ENCODE measurements at regions not wholly inside any gene's neighbourhood (a gene's known extent, or its start where the extent isn't known, plus 50 kb on each side); places are given as distances from the start of the nearest gene placed in this dataset.
"Not testable (repeated sequence)": the region's sequence is repeated elsewhere in the genome, so short reads cannot be mapped to it uniquely, and the experiment has no call there.

- H3K79me2 ChIP-seq (ENCODE audit: insufficient read depth, low read length): peaks cover 86% of the 10 kb centered on the region
- H3K4me3 Mint-ChIP-seq: no peak overlapping the region
Measured at GRCh38 chr6:11373208-11373607, 140.7 kb upstream of the NEDD9 start.

GRCh38 chr6:11372186-11372790 is 139.8 kb upstream of the NEDD9 start:
- H3K9me3 ChIP-seq (replicated peaks in 1 of 2; ENCODE audit: control insufficient read depth in 1 of 2, insufficient read depth in 1 of 2, low read length in 2 of 2); H3K27me3 Mint-ChIP-seq (ENCODE audit: low read depth in 3 of 3); H2AFZ ChIP-seq (ENCODE audit: insufficient read depth, low read depth, low read length, poor library complexity, severe bottlenecking); intact Hi-C loops (cut with micrococcal nuclease); H3K9me3 Mint-ChIP-seq; H3K27me3 ChIP-seq (ENCODE audit: control insufficient read depth in 2 of 2, insufficient read depth in 2 of 2, low read length in 2 of 2); H4K20me1 ChIP-seq (ENCODE audit: insufficient read depth, low read length); H3K36me3 ChIP-seq (replicated peaks in 1 of 2; ENCODE audit: control insufficient read depth in 1 of 2, insufficient read depth in 2 of 2, low read length in 2 of 2); H3K9ac ChIP-seq (ENCODE audit: insufficient read depth, low read length, poor library complexity, severe bottlenecking): not testable (repeated sequence)
- Mint-ChIP-seq H3K4me3 (peak overlapping the region in 1 of 2 donors; percentile 69), H3K36me3 (peaks cover 43 to 48% of the 10 kb centered on the region in 2 donors), H3K4me1 (peaks cover 81% of the 10 kb centered on the region), H3K27ac (peak overlapping the region; percentile 77 to 97 (median 95))
- Histone ChIP-seq H3K4me1 (ENCODE audit: control insufficient read depth in 1 of 2, insufficient read depth in 2 of 2, low read length in 2 of 2) (peaks cover 81 to 87% of the 10 kb centered on the region in 2 donors), H3K4me3 (replicated peaks in 1 of 3; ENCODE audit: low read depth in 2 of 3, low read length in 3 of 3) (peak overlapping the region in 1 of 3 experiments; percentile 53), H3K4me2 (replicated peaks; ENCODE audit: extremely low read depth, low read length, poor library complexity, severe bottlenecking) (peak overlapping the region; percentile 60), H3K27ac (ENCODE audit: low read depth in 1 of 2, low read length in 2 of 2) (peak overlapping the region in 1 of 2 donors; percentile 91), H3K79me2 (ENCODE audit: insufficient read depth, low read length) (peaks cover 84% of the 10 kb centered on the region)
- peak in 2 of 3 donors; percentile 42 to 54 for DNase-seq

More at GRCh38 chr6:11373208-11373607, 140.7 kb upstream of the NEDD9 start:
- peak overlapping the region in 1 of 3 experiments; percentile 53 for H3K4me3 ChIP-seq (replicated peaks in 1 of 3; ENCODE audit: low read depth in 2 of 3, low read length in 3 of 3)
- H2AFZ ChIP-seq (ENCODE audit: insufficient read depth, low read depth, low read length, poor library complexity, severe bottlenecking): no peak overlapping the region
- Mint-ChIP-seq H3K9me3 (peaks cover 0 to 6% (median 3%) of the 10 kb centered on the region in 7 donors), H3K27ac (peak overlapping the region in 6 of 7 donors; percentile 5 to 97 (median 96)), H3K27me3 (ENCODE audit: low read depth in 3 of 3) (peaks cover 0 to 1% (median 0%) of the 10 kb centered on the region in 3 donors), H3K4me1 (peaks cover 82% of the 10 kb centered on the region), H3K36me3 (peaks cover 47 to 53% of the 10 kb centered on the region in 2 donors)
- DNase-seq: peak in 1 of 3 donors; percentile 29
- H3K27me3 ChIP-seq (ENCODE audit: control insufficient read depth in 2 of 2, insufficient read depth in 2 of 2, low read length in 2 of 2): no peaks in the 10 kb centered on the region
- H3K4me1 ChIP-seq (ENCODE audit: control insufficient read depth in 1 of 2, insufficient read depth in 2 of 2, low read length in 2 of 2): peaks cover 82 to 88% of the 10 kb centered on the region in 2 donors
- peak overlapping the region; percentile 66 to 91 for H3K27ac ChIP-seq (ENCODE audit: low read depth in 1 of 2, low read length in 2 of 2)
- H4K20me1 ChIP-seq (ENCODE audit: insufficient read depth, low read length): no peaks in the 10 kb centered on the region
- intact Hi-C loops (cut with micrococcal nuclease): no loop called here
- H3K9ac ChIP-seq (ENCODE audit: insufficient read depth, low read length, poor library complexity, severe bottlenecking): no peak overlapping the region
- no peaks in the 10 kb centered on the region for H3K9me3 ChIP-seq (replicated peaks in 1 of 2; ENCODE audit: control insufficient read depth in 1 of 2, insufficient read depth in 1 of 2, low read length in 2 of 2)
- WGBS (ENCODE audit: insufficient coverage): no CpG with 5 or more reads among the region's 1 CpG
- H3K36me3 ChIP-seq (replicated peaks in 1 of 2; ENCODE audit: control insufficient read depth in 1 of 2, insufficient read depth in 2 of 2, low read length in 2 of 2): no peaks in the 10 kb centered on the region
- H3K4me2 ChIP-seq (replicated peaks; ENCODE audit: extremely low read depth, low read length, poor library complexity, severe bottlenecking): peak overlapping the region; percentile 60
- TF ChIP-seq CTCF (IDR thresholded peaks at IDR 0.05): no peak
